ENCODE measurements at regions not wholly inside any gene's neighbourhood (a gene's known extent, or its start where the extent isn't known, plus 50 kb on each side); places are given as distances from the start of the nearest gene placed in this dataset.

DNA sequence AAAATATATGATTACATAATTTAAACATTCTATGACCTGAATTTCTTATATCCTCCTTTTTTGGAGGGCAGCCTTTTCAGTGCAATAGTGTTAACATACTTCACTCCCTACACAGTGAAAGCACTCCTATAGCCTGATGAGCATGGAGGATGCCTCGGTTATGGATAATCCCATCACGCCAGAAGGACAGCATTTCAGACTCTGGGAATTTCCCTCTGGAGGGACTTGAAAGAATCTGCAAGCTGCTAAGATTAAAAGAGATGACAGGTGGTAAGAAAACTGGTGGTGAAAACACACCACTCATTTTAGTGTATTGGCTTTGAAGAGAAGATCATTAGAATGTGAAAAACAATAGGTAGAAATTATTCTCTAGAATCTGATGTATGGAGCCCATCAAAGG lies 99.3 kb upstream of the LMNTD1 start:
- TF ChIP-seq, protein P1, sequence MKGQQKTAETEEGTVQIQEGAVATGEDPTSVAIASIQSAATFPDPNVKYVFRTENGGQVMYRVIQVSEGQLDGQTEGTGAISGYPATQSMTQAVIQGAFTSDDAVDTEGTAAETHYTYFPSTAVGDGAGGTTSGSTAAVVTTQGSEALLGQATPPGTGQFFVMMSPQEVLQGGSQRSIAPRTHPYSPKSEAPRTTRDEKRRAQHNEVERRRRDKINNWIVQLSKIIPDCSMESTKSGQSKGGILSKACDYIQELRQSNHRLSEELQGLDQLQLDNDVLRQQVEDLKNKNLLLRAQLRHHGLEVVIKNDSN (IDR thresholded peaks at IDR 0.05) = no peak
- TF ChIP-seq YY1 (IDR thresholded peaks at IDR 0.05; ENCODE audit: low read depth) = no peak
- TF ChIP-seq TCF12 (IDR thresholded peaks at IDR 0.05; ENCODE audit: low read depth) = no peak
- TF ChIP-seq, protein P2, sequence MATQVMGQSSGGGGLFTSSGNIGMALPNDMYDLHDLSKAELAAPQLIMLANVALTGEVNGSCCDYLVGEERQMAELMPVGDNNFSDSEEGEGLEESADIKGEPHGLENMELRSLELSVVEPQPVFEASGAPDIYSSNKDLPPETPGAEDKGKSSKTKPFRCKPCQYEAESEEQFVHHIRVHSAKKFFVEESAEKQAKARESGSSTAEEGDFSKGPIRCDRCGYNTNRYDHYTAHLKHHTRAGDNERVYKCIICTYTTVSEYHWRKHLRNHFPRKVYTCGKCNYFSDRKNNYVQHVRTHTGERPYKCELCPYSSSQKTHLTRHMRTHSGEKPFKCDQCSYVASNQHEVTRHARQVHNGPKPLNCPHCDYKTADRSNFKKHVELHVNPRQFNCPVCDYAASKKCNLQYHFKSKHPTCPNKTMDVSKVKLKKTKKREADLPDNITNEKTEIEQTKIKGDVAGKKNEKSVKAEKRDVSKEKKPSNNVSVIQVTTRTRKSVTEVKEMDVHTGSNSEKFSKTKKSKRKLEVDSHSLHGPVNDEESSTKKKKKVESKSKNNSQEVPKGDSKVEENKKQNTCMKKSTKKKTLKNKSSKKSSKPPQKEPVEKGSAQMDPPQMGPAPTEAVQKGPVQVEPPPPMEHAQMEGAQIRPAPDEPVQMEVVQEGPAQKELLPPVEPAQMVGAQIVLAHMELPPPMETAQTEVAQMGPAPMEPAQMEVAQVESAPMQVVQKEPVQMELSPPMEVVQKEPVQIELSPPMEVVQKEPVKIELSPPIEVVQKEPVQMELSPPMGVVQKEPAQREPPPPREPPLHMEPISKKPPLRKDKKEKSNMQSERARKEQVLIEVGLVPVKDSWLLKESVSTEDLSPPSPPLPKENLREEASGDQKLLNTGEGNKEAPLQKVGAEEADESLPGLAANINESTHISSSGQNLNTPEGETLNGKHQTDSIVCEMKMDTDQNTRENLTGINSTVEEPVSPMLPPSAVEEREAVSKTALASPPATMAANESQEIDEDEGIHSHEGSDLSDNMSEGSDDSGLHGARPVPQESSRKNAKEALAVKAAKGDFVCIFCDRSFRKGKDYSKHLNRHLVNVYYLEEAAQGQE (IDR thresholded peaks at IDR 0.05; ENCODE audit: low read depth) = no peak
- TF ChIP-seq, protein P3, sequence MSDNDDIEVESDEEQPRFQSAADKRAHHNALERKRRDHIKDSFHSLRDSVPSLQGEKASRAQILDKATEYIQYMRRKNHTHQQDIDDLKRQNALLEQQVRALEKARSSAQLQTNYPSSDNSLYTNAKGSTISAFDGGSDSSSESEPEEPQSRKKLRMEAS (IDR thresholded peaks at IDR 0.05) = no peak
- TF ChIP-seq RAD21 (IDR thresholded peaks at IDR 0.05; ENCODE audit: low read depth) = no peak
- no peak for TF ChIP-seq NFIC (IDR thresholded peaks at IDR 0.05)
- TF ChIP-seq EP300 (IDR thresholded peaks at IDR 0.05; ENCODE audit: borderline replicate concordance) = no peak
- TF ChIP-seq FOXM1 (IDR thresholded peaks at IDR 0.05; ENCODE audit: borderline replicate concordance, low read depth) = no peak
- no peak for TF ChIP-seq TAF1 (IDR thresholded peaks at IDR 0.05; ENCODE audit: low read depth)
- no peak for TF ChIP-seq EGR1 (IDR thresholded peaks at IDR 0.05)
- TF ChIP-seq CEBPB (IDR thresholded peaks at IDR 0.05) = no peak
